ENCODE measurements at regions not wholly inside any gene's neighbourhood (a gene's known extent, or its start where the extent isn't known, plus 50 kb on each side); places are given as distances from the start of the nearest gene placed in this dataset.

DNA sequence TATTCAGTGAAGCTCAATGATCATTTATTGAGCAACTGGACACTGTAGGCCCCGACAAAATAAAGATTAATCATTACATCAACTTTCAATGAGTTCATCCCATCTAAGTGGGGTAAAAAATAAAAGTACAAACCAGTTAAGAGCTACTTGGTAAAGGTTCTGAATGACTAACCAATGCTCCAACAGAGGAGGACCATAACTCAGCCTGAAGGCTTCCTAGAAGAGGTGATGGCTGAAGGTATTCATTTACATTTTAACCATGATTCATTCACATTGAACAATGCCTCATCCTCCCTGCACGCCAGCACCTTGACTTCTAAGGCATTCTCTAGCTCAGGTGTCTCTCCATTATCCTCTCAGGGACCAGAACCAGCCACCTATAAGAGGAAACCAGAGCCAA, 201.4 kb downstream of the ZNF462 start:
- no peak for DNase-seq (ENCODE audit: low spot score)

DNA sequence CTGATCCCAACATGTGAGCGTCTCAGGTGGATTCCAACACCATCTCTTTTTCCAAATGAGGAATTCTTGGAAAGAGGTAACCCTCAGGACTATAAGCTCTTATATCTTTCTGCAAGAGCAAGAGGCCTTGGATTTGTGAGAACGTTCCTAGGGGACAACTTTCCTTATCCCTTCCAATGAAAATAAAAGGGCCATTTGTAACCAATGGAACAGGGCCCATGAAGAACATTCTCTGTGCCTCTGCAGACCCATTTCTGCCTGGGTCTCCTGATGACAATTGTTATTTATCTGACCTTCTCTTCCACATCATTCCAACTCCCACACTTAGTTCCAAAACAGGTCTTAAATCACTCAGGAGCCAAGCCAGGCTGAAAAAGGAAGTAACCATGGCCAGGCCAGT, 202.6 kb downstream of the ZNF462 start:
- no peak for DNase-seq (ENCODE audit: low spot score)

DNA sequence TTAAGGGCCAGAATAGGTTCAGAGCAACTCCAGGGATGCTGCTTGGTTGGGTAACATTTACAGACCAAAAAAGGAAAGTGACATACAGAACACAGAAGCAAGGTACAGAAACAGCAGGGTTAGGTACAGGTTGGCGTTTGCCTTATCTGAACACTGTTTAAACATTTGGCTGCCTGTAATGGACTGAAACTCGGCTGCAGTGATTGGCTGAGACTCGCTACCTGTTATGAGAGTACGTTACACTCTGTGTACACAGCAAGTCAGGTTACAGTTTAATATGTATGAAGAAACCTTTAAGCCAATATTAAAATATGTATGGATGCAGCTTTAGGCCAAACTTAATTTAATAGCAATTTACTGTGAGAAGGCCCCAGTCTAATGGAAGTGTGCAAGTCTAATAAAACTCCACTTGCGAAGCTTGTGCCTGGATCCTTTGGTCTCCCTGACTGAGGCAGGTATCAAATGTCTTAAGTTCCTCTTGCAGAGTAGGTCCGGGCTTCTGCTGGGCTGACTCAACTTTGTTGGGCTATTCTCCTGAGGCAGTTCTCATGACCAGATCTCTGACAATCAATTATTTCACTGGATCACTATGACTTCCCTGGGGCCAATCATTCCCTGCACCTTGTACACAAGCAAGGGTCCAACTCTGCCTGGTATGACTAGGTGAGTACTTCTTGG, 204.9 kb downstream of the ZNF462 start:
- DNase-seq (ENCODE audit: low spot score), result no peak

DNA sequence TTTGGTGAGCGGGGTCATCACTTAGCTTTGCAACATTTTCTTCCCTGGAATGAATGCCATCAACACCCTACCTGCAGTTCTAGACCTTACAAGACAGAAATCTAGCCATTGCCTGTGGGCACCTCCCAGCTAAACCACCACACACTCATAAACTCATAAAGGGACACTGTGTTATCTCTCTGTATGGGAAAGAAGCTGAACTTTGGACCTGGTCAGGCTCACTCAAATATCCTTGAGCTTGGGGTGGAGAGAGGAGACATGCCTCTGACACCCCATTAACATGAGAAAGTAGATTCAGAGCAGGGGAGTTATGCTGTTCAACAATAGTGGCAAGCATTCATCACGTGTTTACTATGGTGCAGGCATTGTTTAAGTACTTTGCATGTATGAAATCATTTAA, 205.6 kb downstream of the ZNF462 start:
- DNase-seq (ENCODE audit: low spot score), result no peak

DNA sequence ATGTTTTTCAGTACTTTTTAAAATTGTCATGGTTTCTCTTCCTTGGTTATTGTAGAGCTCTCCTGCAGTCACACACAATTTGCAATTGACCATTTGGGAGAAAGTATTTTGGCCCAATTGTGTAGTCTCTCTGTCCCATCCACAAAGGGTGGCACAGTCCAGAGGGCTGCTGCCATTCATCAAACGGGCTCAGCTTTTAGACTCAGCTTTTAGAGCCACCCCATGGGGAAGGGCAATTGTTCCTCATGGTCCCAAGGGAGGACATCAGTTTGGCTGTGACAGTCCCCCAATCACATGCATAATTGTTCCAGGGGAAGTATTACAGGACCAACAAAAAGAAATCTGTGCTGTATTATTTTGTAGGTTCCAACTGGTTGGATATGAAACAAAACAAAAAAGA, 207.6 kb downstream of the ZNF462 start:
- DNase-seq (ENCODE audit: low spot score), result no peak

DNA sequence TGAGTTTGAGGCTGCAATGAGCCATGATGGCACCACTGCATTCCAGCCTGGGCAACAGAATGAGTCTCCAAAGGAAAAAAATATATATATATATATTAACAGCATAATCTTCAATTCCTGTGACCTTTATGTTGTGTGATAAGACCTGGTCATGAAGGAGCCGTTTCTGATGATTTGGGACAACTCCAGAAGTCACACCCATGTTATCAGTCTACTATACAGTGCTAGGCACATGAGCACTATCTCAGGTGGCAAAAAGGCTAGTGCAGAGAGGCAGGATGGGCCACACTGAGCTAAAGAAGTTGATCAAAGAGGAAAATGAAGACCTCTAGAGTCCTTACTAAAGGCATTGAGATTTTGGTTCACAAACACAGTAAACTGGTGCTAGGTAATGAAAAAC, 205.0 kb upstream of the RAD23B start:
- DNase-seq (ENCODE audit: low spot score), result no peak

DNA sequence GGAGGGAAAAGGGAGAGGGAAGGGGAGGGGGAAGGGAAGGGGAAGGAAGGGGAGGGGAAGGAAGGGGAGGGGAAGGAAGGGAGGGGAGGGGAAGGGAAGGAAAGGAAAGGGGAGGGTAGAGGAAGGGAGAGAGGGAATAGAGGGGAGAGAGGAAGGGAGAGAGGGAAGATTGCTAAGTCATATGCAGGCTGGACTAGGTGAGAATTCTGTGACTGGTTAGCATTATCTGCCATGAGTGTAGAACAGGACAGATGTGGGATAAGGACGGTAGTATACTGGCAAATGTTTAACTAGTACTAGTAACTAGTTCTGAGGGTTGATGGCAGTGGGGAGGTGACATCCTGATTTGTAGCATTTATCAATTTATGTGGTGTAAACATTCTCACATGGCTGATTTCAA, 203.5 kb upstream of the RAD23B start:
- DNase-seq (ENCODE audit: low spot score), result no peak

DNA sequence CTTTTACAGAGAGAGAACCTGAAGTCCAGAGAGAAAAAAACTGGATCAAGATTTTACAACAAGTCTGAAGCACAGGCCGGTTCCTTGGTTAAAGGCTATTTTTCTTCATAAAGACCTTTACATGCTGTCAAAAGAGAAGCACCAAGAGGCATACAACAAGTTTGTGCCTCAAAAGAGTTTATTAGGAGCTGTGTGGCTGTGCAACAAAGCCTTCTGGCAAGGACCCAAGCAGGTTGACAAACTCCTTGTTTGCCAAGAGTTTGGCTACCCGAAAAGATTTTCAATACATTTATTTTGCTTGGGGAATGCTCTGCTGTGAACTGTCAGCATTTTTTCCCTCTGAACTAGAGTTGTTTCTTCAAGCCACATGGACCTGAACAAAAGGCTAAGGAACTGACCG, 202.9 kb upstream of the RAD23B start:
- no peak for DNase-seq (ENCODE audit: low spot score)

DNA sequence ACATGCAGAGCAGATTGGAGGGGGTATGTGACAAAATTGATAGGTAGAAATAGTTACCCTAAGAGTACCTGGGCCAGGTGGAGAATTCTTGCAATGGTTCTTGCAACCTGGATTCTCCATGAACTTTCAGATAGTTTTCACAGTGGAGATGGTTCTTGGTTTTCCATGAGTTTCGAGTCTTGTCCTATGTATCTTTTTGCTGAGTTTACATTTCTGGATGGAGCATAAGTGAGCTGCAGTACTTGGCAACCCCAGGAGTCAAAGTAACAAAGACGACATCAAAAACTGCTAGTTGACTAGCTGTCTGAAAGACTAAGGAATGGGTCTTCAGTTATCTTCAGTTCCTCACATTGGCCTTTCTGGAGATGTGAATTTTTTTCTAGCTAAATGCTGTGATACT, 196.6 kb upstream of the RAD23B start:
- no peak for DNase-seq (ENCODE audit: low spot score)

DNA sequence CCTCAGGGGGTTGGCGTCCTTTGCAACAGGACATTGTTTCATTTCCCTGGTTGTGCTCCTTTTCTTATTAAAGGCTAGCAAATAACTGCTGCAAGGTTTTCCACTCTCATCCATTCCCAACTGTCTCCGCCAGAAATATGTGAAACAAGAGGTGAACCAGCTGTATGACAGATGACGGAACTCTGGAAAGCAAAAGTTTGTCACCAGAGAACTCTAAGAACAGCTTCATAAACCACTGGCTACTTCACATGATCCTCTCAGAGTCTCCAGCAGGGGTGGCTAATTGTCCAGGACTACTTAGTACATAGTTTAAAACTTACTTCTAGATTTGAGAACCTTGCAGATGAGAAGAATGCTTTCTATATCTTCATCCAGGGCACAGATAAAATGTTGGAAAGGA, 195.9 kb upstream of the RAD23B start:
- DNase-seq (ENCODE audit: low spot score), result no peak

DNA sequence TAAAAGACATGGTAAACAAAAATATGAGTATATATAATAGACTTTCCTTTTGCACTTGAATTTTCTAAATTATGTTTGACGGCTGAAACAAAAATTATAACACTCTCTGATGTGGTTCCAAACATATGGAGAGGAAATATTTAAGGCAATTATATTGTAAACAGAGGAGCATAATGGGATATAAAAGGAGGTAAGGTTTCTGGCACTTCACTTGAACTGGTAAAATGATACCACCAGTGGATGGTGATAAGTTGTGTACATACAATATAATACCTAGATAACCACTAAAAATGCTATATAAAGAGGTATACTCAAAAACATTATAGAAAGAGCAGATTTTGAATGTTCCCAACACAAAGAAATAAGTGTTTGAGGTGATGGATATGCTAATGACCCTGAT, 192.9 kb upstream of the RAD23B start:
- no peak for DNase-seq (ENCODE audit: low spot score)

DNA sequence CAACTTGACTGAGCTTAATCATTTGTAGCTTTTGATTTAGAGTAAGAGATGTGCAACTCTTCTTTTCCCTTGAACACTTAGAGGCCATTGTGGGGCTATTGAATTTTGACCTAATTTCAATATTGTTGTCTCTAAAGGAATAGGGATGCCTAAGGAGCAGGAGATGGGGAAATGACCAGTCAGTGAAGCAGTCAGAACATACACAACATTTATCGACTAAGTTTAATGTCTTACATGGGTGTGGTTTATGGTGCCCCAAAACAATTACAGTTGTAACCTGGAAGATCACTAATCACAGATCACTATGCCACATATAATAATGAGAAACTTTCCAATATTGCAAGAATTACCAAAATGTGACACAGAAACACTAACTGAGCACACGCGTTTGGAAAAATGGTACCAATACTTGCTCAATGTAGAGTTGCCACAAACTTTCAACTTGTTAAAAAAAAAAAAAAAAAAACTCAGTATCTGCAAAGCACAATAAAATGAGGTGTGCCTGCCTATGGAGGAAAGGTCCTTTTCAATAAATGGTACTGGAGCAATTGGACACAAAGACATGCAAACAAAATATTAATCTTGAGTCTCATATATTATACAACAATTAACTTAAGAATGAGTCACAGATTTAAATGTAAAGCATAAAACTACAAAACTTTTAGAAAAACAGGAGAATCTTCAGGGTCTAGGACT, 189.6 kb upstream of the RAD23B start:
- DNase-seq (ENCODE audit: low spot score), result no peak

DNA sequence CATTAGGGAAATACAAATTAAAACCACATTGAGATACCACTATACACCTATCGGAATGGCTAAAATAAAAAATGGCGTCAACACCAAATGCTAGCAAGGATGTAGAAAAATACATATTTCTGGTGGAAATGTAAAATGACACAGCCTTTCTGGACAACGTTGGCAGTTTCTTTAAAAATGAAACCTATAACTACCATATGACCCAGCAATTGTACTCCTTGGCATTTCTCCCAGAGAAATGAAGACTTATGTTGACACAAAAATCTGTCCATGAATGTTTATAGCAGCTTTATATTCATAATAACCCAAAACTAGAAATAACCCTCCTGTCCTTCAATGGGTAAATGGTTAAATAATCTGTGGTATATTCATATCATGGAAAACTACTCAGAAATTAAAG, 188.7 kb upstream of the RAD23B start:
- no peak for DNase-seq (ENCODE audit: low spot score)

DNA sequence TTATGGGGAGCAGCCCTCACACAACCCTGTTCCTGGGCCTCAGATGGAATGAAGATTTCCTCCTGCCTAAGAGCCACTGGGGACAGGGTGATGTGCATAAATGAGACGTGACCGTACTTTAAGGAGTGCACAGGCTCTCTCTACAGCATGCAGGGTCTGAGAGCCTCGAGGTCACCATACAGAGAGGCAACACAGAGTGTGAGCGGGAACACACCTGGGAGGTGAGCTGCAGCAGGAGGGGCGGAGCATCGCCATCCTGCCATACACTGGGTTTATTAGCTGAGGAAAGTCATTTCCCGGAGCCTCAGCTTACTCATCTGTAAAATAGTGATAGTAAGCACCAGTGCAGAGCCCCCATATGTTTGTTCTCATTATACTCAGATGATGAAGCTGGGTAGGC, 182.5 kb upstream of the RAD23B start:
- DNase-seq (ENCODE audit: low spot score), result no peak

DNA sequence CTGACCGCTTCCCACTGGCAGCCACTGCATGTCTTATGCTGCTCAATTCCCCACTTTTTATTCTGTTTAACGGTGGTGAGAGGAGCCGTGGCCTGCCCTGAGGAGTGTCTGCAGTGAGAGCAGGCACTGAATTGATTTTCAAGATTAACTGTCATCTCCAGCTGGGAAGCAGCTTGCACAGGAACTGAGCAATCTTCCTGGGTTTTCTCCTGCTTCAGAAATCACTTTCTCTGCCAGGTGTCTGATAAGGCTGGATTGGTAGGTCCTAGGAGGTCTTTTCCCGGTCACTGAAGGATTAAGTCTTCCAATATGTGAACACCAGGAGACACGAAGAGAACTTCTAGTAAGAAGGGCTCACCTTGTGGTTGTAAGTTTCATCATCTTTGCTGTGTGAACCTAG, 181.1 kb upstream of the RAD23B start:
- DNase-seq (ENCODE audit: low spot score), result no peak

DNA sequence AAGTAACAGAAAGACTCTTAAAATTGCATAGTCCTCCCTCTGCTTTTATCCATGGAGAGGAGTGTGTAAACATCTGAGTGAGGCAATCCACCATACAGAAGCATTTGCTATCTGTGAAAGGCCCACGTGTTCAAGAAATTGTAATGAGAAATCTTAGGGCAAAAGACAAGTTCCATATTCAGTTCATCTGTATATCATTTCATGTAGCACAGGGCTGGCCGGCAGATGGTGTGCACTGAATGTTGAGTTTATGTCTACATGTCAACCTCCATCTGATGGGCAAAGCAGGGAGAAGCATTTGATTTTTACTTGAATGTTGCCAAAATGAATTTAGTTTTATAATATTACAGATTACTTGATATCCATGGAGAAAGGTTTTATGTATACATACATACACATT, 179.5 kb upstream of the RAD23B start:
- DNase-seq (ENCODE audit: low spot score), result no peak

DNA sequence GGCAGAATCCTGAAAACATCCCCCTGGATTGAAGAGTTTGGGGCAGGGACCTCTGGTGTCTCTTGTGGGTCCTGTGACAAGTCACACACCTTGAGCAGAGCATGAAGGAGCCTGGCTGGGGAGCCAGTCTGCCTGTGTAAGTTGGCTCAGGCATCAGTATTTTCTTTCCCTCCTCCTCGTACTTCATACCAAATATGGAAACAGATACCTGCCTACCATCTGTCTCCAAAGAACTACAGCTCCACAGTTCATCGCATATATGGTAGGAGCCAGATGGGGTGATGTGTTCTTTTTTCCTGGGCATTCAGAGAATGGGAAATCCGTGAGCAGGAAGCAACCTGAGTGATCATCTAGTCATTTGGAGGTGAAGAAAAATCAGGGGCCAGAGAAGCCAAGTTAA, 177.3 kb upstream of the RAD23B start:
- no peak for DNase-seq (ENCODE audit: low spot score)

DNA sequence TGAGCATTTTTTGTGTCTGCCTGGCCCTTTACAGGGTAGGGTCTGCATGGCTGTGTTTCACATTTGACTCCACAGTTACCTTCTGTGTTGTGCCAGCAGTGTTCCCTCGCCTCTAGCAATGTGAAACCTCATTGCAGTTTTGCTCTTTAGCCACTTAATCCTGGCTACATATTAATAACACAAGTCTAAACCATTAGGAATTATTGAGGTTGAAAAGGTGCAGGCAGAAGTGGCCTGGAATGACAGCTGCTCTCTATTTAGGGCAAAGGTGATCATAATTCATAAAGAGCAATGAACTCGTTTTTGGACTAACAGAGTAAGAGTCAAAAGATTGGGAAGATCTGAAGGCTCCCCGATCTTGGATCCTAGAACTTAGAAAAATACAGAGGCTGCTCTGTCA, 176.7 kb upstream of the RAD23B start:
- DNase-seq (ENCODE audit: low spot score), result no peak

DNA sequence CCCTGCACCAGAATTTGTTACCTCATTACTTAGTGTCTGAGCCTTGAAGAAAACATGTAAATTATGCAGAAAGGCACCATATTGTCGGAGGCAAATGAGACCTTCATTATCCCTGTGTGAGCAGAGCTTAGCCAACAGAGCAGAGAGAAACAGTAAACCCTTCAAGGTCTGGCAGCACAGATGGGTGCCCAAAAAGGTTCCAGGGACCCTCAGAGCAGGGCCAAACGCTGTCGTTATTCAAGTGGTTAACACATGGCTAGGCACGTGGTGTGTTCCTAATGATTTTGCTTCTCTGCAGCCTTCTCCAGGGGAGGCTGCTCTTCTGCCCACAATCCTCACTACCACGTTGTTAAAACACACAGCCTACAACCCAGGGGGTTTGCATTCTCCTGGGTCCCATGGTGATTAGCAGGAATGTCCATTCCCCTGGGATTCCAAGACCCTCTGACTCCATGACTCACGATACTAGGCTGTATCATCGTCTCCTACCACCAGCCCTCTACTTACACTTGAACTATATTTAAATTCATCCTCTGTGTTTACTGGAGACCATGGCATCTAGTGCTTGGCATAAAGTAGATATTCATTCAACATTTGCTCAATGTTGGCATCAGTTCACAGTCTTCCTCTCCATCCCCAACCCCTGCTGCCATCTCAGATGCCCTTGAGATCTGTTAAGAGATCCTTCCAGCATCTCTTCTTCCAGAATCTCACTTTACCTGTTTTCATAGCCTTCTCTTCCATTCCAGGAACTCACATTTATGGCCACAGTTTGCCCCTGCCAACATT, 174.5 kb upstream of the RAD23B start:
- no peak for DNase-seq (ENCODE audit: low spot score)

DNA sequence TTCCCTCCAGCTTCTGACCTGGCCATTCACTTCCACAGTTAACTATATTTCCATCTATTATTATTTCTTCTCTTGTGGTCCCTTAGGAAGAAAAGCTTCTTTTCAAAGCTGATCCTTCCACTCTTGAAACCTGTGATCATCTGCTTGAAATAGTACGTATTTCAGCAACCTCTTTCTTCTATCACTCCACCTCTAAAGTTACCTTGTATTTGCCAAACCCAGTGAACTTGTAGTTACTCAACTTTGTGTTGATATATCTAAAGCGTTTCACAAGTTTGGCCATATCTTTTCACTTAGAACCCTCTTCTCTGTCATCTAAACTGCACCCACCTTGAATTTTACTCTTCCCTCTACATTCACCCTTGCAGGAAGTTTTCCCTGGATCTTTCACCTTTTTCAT, 173.8 kb upstream of the RAD23B start:
- DNase-seq (ENCODE audit: low spot score), result no peak

DNA sequence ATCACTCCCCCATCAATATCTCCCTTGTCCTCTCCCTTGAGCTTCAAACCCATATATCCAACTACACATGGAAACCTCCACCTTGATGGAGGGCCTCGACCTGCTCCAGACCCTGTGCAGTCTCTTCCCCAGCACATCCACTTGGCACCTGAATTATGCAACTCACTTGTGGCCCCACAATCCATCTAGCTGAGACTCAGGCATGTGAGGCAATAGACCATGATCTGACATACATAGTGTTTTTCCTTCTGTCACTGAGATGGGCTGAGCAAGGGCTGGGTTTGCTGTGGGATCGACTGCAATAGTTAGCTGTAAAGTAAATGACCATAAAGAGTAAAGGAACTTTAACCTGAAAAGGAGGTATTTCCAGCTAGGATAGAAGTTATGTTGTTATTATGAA, 172.9 kb upstream of the RAD23B start:
- no peak for DNase-seq (ENCODE audit: low spot score)

DNA sequence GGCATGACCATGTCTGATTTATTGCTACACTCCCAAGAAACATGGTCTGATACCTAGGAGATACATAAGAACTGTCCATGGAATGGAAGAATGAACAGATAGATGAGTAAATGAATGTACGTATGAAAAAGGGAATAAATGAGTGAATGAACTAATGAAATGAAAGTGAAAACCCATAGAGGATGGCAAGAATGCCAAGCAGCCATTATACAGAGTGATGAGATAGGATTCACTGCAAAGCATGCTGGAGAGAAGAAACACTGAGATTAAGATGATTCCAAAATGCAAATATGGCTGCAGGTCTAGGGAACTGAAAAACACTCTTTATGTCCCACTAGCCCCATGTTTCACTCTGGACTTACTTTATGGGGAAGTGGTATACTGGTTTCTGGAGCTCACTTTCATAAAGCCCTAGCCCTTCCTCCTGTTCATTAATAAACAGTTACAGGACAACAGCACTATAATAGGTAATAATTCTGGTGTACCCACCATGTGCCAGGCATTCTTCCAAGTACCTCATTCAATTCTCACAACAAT, 170.3 kb upstream of the RAD23B start:
- DNase-seq (ENCODE audit: low spot score), result no peak

Data from CD4-positive, alpha-beta T cell treated with Interleukin-6 at 100 ng/mL for 8 hours (primary cell).